T-cell (primary cell): ENCODE measurements at regions not wholly inside any gene's neighbourhood (a gene's known extent, or its start where the extent isn't known, plus 50 kb on each side); places are given as distances from the start of the nearest gene placed in this dataset.

Source experiments
- ATAC-seq, 4 experiments: fragments of 200-7000 bp in 3 of 4; fragments of 150-1000 bp in 1 of 4; cut with Tn5 transposase; replicated peaks in 1 of 4; 1 replicate in 3 of 4; 2 replicates in 1 of 4; pipeline ENCODE4 v1.10.0; 2021; ENCODE audit warnings: moderate library complexity in 3 of 4, mild to moderate bottlenecking in 2 of 4, moderate number of reproducible peaks in 1 of 4
- CTCF ChIA-PET, 2 donors: fragments of 300-600 bp; sonication (Branson Sonifier 250); formaldehyde crosslinking; loops; one replicate each; lab custom pipeline; 2022; ENCODE audit warnings: antibody characterized with exemption in 2 of 2; lab: Charles Lee
- POLR2A ChIA-PET, 2 donors: fragments of 300-600 bp; sonication (Branson Sonifier 250); formaldehyde crosslinking; loops; one replicate each; lab custom pipeline; 2022; ENCODE audit warnings: antibody characterized with exemption in 2 of 2; lab: Charles Lee
- DNase-seq, 35 experiments: peaks; one replicate each; pipeline versions ENCODE4 v3.0.0 to v3.0.0-alpha.2; 2013 to 2023
- H3K27ac ChIP-seq: one replicate; pipeline ENCODE4 v1.5.1; 2013; ENCODE audit warnings: low read length
- H3K27me3 ChIP-seq, 2 experiments: replicated peaks in 1 of 2; 1 replicate in 1 of 2; 2 replicates in 1 of 2; pipeline versions ENCODE4 v1.6.1 to v1.7.0; 2013; ENCODE audit warnings: low read length in 1 of 2, mixed read lengths in 1 of 2; ENCODE audit not compliant: control insufficient read depth in 2 of 2, insufficient read depth in 2 of 2; ENCODE audit errors: extremely low read depth in 1 of 2
- H3K36me3 ChIP-seq, 2 donors: 1 replicate in 1 of 2; 2 replicates in 1 of 2; pipeline versions ENCODE4 v1.6.1 to v1.7.0; 2013; ENCODE audit warnings: low read length in 1 of 2; ENCODE audit not compliant: control insufficient read depth in 2 of 2, insufficient read depth in 1 of 2; ENCODE audit errors: extremely low read depth in 1 of 2
- H3K4me1 ChIP-seq, 2 experiments: 1 replicate in 1 of 2; 2 replicates in 1 of 2; pipeline versions ENCODE4 v1.6.1 to v1.7.0; 2013; ENCODE audit warnings: low read length in 2 of 2, mixed read lengths in 1 of 2; ENCODE audit not compliant: insufficient read depth in 2 of 2, control insufficient read depth in 1 of 2; ENCODE audit errors: extremely low read depth in 1 of 2
- H3K4me3 ChIP-seq, 2 donors: 1 replicate in 1 of 2; 2 replicates in 1 of 2; pipeline versions ENCODE4 v1.5.1 to v1.7.0; 2013; ENCODE audit warnings: mild to moderate bottlenecking in 2 of 2, low read length in 1 of 2, moderate library complexity in 1 of 2; ENCODE audit not compliant: control insufficient read depth in 1 of 2; ENCODE audit errors: extremely low read depth in 1 of 2
- H3K9me3 ChIP-seq: 2 replicates; pipeline ENCODE4 v1.7.0; 2013
- H3K27ac Mint-ChIP-seq, 2 donors: one replicate each; pipeline ENCODE4 v1.8.0; 2020 to 2021; ENCODE audit warnings: mild to moderate bottlenecking in 2 of 2, mixed read lengths in 2 of 2
- H3K27me3 Mint-ChIP-seq, 2 donors: one replicate each; pipeline ENCODE4 v1.8.0; 2021 to 2022; ENCODE audit warnings: mixed read lengths in 2 of 2
- H3K36me3 Mint-ChIP-seq: one replicate; pipeline ENCODE4 v1.8.0; 2021; ENCODE audit warnings: mixed read lengths
- H3K4me1 Mint-ChIP-seq, 3 donors: one replicate each; pipeline ENCODE4 v1.8.0; 2020 to 2022; ENCODE audit warnings: mixed read lengths in 3 of 3, mild to moderate bottlenecking in 1 of 3
- H3K4me3 Mint-ChIP-seq, 3 donors: one replicate each; pipeline ENCODE4 v1.8.0; 2020 to 2022; ENCODE audit warnings: mild to moderate bottlenecking in 3 of 3, mixed read lengths in 3 of 3, moderate library complexity in 3 of 3
- H3K9me3 Mint-ChIP-seq, 3 donors: one replicate each; pipeline ENCODE4 v1.8.0; 2020 to 2022; ENCODE audit warnings: mixed read lengths in 3 of 3
- WGBS: methylation state at CpG from one replicate; pipeline ENCODE4 v1.1.5; 2013; ENCODE audit warnings: missing lambda C conversion rate; ENCODE audit not compliant: insufficient coverage; 5-methylcytosine and 5-hydroxymethylcytosine counted together

DNA sequence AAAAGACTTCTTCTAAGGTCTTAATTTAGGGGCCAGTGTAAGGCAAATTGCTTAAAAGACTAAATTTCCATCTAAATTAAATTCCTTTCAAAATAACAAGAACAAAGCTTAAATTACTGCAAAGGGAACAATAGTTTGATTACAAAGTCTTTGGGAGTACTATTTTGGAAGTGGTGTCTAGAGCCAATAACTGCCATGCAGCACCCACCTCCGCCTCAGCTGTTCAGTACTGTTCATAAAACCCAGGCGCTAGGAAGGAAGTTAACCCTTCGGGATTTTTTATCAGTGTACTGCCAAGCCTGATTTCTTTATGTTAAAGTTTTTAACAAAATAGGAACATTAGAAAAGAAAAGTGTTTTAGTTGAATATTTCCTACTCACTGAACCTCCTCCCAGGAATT, 210.1 kb downstream of the LIG4 start:
- Mint-ChIP-seq H3K36me3 (no peaks in the 10 kb centered on the region), H3K4me3 (no peak overlapping the region), H3K9me3 (peaks cover 5 to 10% (median 9%) of the 10 kb centered on the region in 3 donors), H3K4me1 (no peaks in the 10 kb centered on the region), H3K27ac (no peak overlapping the region), H3K27me3 (no peaks in the 10 kb centered on the region)
- ATAC-seq (no peak), DNase-seq (no peak)
- CTCF ChIA-PET: no interaction called here
- H3K27me3 ChIP-seq: no peaks in the 10 kb centered on the region
- H3K4me1 ChIP-seq: no peaks in the 10 kb centered on the region
- no peak overlapping the region for H3K27ac ChIP-seq
- 100% methylated on average over 1 of the region's 3 CpGs for WGBS
- H3K4me3 ChIP-seq: no peak overlapping the region
- POLR2A ChIA-PET: no interaction called here
- no peaks in the 10 kb centered on the region for H3K9me3 ChIP-seq
- H3K36me3 ChIP-seq: no peaks in the 10 kb centered on the region

DNA sequence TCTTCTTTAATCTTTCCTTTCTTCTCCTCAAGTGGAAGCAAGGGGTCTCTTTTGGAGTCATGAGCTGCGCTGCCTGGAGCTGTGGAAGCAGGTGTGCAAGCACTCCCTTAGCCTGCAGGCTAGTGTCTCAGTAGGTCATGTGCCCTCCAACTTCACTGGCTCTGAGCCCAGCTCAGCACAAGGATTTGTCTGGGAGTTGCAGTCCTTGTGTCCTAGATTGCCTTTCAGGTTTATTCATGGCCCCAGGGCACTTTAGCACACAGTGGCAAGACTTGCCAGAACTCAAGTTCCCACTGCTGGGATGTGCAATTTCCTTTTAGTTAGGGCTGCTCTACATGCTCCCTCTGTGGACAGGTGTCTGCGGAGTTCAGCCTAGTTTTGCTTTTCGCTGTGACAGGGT, 211.7 kb downstream of the LIG4 start:
- Histone ChIP-seq H3K4me1 (no peaks in the 10 kb centered on the region), H3K4me3 (no peak overlapping the region), H3K27me3 (no peaks in the 10 kb centered on the region), H3K9me3 (no peaks in the 10 kb centered on the region), H3K36me3 (no peaks in the 10 kb centered on the region), H3K27ac (no peak overlapping the region)
- ChIA-PET POLR2A (no interaction called here), CTCF (no interaction called here)
- H3K4me1 Mint-ChIP-seq: no peaks in the 10 kb centered on the region
- H3K27ac Mint-ChIP-seq: no peak overlapping the region
- H3K4me3 Mint-ChIP-seq: no peak overlapping the region
- 80% methylated on average over 1 of the region's 3 CpGs for WGBS
- no peaks in the 10 kb centered on the region for H3K27me3 Mint-ChIP-seq
- H3K36me3 Mint-ChIP-seq: no peaks in the 10 kb centered on the region
- DNase-seq (no peak), ATAC-seq (no peak)
- peaks cover 4 to 10% (median 4%) of the 10 kb centered on the region in 3 donors for H3K9me3 Mint-ChIP-seq

DNA sequence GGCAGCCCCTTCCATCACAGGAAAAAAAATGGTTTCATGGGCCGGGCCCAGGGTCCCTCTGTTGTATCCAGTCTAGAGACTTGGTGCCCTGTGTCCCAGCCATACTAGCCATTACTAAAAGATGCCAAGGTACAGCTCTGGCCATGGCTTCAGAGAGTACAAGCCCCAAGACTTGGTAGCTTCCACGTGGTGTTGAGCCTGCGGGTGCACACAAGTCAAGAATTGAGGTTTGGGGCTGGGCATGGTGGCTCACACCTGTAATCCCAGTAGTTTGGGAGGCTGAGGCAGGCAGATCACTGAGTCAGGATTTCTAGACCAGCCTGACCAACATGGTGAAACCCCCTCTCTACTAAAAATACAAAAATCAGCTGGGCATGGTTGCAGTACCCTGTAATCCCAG, 214.3 kb downstream of the LIG4 start:
- no peak overlapping the region for H3K27ac Mint-ChIP-seq
- peaks cover 4 to 24% (median 21%) of the 10 kb centered on the region in 3 donors for H3K9me3 Mint-ChIP-seq
- H3K4me1 ChIP-seq: no peaks in the 10 kb centered on the region
- H3K4me3 Mint-ChIP-seq: no peak overlapping the region
- ChIA-PET POLR2A (no interaction called here), CTCF (no interaction called here)
- no peaks in the 10 kb centered on the region for H3K9me3 ChIP-seq
- no peaks in the 10 kb centered on the region for H3K27me3 ChIP-seq
- H3K4me1 Mint-ChIP-seq: no peaks in the 10 kb centered on the region
- H3K4me3 ChIP-seq: no peak overlapping the region
- no peak overlapping the region for H3K27ac ChIP-seq
- H3K36me3 Mint-ChIP-seq: no peaks in the 10 kb centered on the region
- 83% methylated on average over 3 of the region's 3 CpGs for WGBS
- no peak for ATAC-seq
- H3K27me3 Mint-ChIP-seq: no peaks in the 10 kb centered on the region
- no peak for DNase-seq
- H3K36me3 ChIP-seq: no peaks in the 10 kb centered on the region

DNA sequence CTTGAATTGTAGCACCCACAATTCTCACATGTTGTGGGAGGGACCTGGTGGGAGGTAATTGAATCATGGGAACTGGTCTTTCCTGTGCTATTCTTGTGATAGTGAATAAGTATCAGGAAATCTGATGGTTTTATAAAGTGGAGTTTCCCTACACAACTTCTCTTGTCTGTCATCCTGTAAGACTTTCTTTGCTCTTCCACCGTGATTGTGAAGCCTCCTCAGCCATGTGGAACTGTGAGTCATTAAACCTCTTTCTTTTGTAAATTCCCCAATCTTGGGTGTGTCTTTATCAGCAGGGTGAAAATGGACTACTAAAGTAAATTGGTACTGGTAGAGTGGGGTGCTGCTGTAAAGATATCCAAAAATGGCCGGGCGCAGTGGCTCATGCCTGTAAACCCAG, 215.6 kb downstream of the LIG4 start:
- no peaks in the 10 kb centered on the region for H3K9me3 ChIP-seq
- CTCF ChIA-PET: no interaction called here

DNA sequence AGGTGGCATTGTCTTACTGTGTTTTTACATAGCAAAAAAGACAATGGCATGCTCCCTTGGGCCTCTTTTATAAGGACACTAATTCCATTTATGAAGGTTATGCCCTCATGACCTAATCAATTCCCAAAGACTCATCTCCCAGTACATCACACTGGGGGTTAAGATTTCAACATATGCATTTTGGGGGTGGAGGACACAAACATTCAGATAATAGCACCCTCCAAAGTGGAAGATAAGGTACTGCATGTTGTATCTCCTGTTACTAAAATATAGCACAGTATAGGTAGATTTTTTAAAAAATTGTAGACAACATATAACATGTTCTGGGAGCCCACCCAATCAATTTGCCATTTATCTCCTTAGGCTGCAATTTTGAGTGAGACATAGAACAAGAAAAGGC, 221.2 kb downstream of the LIG4 start:
- Mint-ChIP-seq H3K27ac (no peak overlapping the region), H3K27me3 (no peaks in the 10 kb centered on the region), H3K4me1 (no peaks in the 10 kb centered on the region), H3K4me3 (no peak overlapping the region), H3K36me3 (no peaks in the 10 kb centered on the region), H3K9me3 (peaks cover 2 to 31% (median 19%) of the 10 kb centered on the region in 3 donors)
- POLR2A ChIA-PET: no interaction called here
- H3K36me3 ChIP-seq: no peaks in the 10 kb centered on the region
- CTCF ChIA-PET: no interaction called here
- no peak overlapping the region for H3K27ac ChIP-seq
- ATAC-seq: no peak
- H3K4me3 ChIP-seq: no peak overlapping the region
- no peaks in the 10 kb centered on the region for H3K9me3 ChIP-seq
- no peaks in the 10 kb centered on the region for H3K4me1 ChIP-seq
- no peak for DNase-seq
- H3K27me3 ChIP-seq: no peaks in the 10 kb centered on the region

More for the DNA sequence above, 215.6 kb downstream of the LIG4 start:
- no peaks in the 10 kb centered on the region for H3K27me3 ChIP-seq
- peaks cover 6 to 28% (median 24%) of the 10 kb centered on the region in 3 donors for H3K9me3 Mint-ChIP-seq
- no peaks in the 10 kb centered on the region for H3K27me3 Mint-ChIP-seq
- POLR2A ChIA-PET: no interaction called here
- H3K27ac ChIP-seq: no peak overlapping the region
- WGBS: 100% methylated on average over 2 of the region's 3 CpGs
- no peaks in the 10 kb centered on the region for H3K36me3 ChIP-seq
- no peak overlapping the region for H3K27ac Mint-ChIP-seq
- no peak overlapping the region for H3K4me3 Mint-ChIP-seq
- no peaks in the 10 kb centered on the region for H3K4me1 Mint-ChIP-seq
- no peaks in the 10 kb centered on the region for H3K4me1 ChIP-seq
- no peaks in the 10 kb centered on the region for H3K36me3 Mint-ChIP-seq
- no peak overlapping the region for H3K4me3 ChIP-seq
- no peak for DNase-seq
- ATAC-seq: no peak

DNA sequence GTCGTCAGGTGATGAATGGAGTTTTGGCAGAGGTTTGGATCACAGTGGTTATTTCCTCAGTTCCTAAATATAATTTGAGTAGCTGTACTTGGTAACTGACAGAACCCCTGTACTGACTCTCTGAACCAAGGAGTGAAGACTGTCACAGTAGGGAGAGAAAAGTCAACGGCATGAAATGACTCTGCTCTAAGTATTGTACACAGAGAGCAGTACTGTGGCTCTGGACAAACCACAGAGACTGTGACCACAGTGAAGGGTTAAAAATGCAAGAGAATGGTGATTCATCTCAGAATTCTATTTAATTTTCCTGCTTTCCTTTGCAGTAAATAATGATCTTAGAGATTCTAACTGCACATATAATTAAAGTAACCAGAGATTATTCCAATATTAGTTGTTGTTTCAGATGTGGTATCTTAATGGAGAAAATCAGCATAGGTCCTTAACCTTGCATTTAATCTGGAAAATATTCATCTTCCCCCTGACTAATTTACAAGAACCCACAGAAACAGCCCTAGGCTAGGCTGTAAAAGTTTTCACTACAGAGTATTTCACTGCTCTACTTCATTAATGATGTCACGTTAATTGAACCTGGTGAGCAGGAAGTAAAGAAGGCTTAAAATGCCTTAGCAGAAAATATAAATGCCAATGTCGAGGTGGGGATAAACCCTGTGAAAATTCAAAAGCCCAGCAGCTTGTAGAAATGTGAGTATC, 221.9 kb downstream of the LIG4 start:
- H3K9me3 Mint-ChIP-seq: peaks cover 2 to 31% (median 12%) of the 10 kb centered on the region in 3 donors
- no peaks in the 10 kb centered on the region for H3K36me3 Mint-ChIP-seq
- no peaks in the 10 kb centered on the region for H3K36me3 ChIP-seq
- no peak overlapping the region for H3K27ac ChIP-seq
- DNase-seq (no peak), ATAC-seq (no peak)
- no peak overlapping the region for H3K27ac Mint-ChIP-seq
- no peaks in the 10 kb centered on the region for H3K4me1 Mint-ChIP-seq
- no peaks in the 10 kb centered on the region for H3K27me3 Mint-ChIP-seq
- H3K4me3 Mint-ChIP-seq: no peak overlapping the region
- H3K4me3 ChIP-seq: no peak overlapping the region
- ChIA-PET CTCF (no interaction called here), POLR2A (no interaction called here)
- H3K4me1 ChIP-seq: no peaks in the 10 kb centered on the region
- H3K27me3 ChIP-seq: no peaks in the 10 kb centered on the region
- WGBS: 63% methylated on average over 1 of the region's 4 CpGs
- H3K9me3 ChIP-seq: no peaks in the 10 kb centered on the region

DNA sequence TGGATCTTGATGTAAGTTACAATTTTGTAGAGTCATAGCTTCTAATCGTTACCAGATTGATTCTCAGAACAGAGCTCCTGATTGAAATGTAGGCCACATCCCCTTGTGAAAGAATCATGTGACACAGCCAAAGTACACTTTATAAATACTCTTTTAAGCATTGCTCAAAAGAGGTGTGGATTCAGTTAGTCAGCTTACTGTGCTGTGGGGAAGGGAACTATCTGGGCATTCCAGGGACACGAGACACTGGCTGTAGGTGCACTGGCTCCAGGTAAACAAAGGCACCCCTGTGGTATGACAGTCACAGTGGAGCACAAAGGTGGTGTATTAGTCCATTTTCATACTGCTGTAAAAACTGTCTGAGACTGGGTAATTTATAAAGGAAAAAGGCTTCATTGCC, 222.8 kb downstream of the LIG4 start:
- no peak overlapping the region for H3K27ac ChIP-seq
- Mint-ChIP-seq H3K4me3 (no peak overlapping the region), H3K27me3 (no peaks in the 10 kb centered on the region), H3K36me3 (no peaks in the 10 kb centered on the region), H3K27ac (no peak overlapping the region), H3K4me1 (no peaks in the 10 kb centered on the region), H3K9me3 (peaks cover 2 to 28% (median 8%) of the 10 kb centered on the region in 3 donors)
- H3K9me3 ChIP-seq: no peaks in the 10 kb centered on the region
- ChIA-PET CTCF (no interaction called here), POLR2A (no interaction called here)
- H3K4me1 ChIP-seq: no peaks in the 10 kb centered on the region
- 40% methylated on average over 1 of the region's 2 CpGs for WGBS
- H3K36me3 ChIP-seq: no peaks in the 10 kb centered on the region
- no peak overlapping the region for H3K4me3 ChIP-seq
- ATAC-seq (no peak), DNase-seq (no peak)
- no peaks in the 10 kb centered on the region for H3K27me3 ChIP-seq
